ENCODE measurements at regions not wholly inside any gene's neighbourhood (a gene's known extent, or its start where the extent isn't known, plus 50 kb on each side); places are given as distances from the start of the nearest gene placed in this dataset.

GRCh38 chr7:121807078-121807477 lies 65.9 kb upstream of the PTPRZ1 start:
- TF ChIP-seq TCF12 (IDR thresholded peaks at IDR 0.05) (no peak), CTCF (IDR thresholded peaks at IDR 0.05) (no peak), EP300 (IDR thresholded peaks at IDR 0.05; ENCODE audit: borderline replicate concordance in 1 of 2, low read depth in 1 of 2, low read length in 1 of 2) (no peak), POLR2AphosphoS5 (IDR thresholded peaks at IDR 0.05; ENCODE audit: low read depth, low read length) (no peak), MXI1 (IDR thresholded peaks at IDR 0.05; ENCODE audit: low read depth, low read length) (no peak), ZBTB33 (IDR thresholded peaks at IDR 0.05; ENCODE audit: borderline replicate concordance, low read depth) (no peak), USF1 (IDR thresholded peaks at IDR 0.05; ENCODE audit: borderline replicate concordance, low read depth) (no peak), CHD2 (IDR thresholded peaks at IDR 0.05; ENCODE audit: low read length, partially characterized antibody) (no peak), IRF3 (IDR thresholded peaks at IDR 0.05; ENCODE audit: low read depth, low read length) (no peak)

All from SK-N-SH (cell line).